Transverse colon (tissue), 4 donors: ENCODE measurements at regions not wholly inside any gene's neighbourhood (a gene's known extent, or its start where the extent isn't known, plus 50 kb on each side); places are given as distances from the start of the nearest gene placed in this dataset.

ENCODE experiments used
- DNase-seq: peaks from one replicate; pipeline ENCODE4 v3.0.0-alpha.2; 2019
- H3K27ac ChIP-seq, 4 donors: fragments of 200-600 bp; sonication (generic); 2 replicates each; pipeline ENCODE4 v1.5.1; 2016 to 2018; ENCODE audit warnings: inconsistent platforms in 4 of 4
- H3K27me3 ChIP-seq: fragments of 200-600 bp; sonication (generic); 2 replicates; pipeline ENCODE4 v1.5.1; 2017; ENCODE audit warnings: inconsistent platforms
- H3K36me3 ChIP-seq, 4 donors: fragments of 200-600 bp; sonication (generic); 2 replicates each; pipeline ENCODE4 v1.5.1; 2017 to 2019; ENCODE audit warnings: inconsistent platforms in 4 of 4
- H3K4me1 ChIP-seq, 4 donors: fragments of 200-600 bp; sonication (generic); 2 replicates each; pipeline ENCODE4 v1.5.1; 2017 to 2020; ENCODE audit warnings: inconsistent platforms in 4 of 4
- H3K4me3 ChIP-seq, 4 donors: fragments of 200-600 bp; sonication (generic); 1 replicate in 1 of 4; 2 replicates in 3 of 4; pipeline versions ENCODE4 v1.5.1 to v1.6.1; 2017 to 2019; ENCODE audit warnings: inconsistent platforms in 4 of 4
- H3K9me3 ChIP-seq, 2 donors: fragments of 200-600 bp; sonication (generic); 2 replicates each; pipeline ENCODE4 v1.5.1; 2017 to 2019; ENCODE audit warnings: inconsistent platforms in 2 of 2
- EP300 ChIP-seq: sonication (generic); formaldehyde crosslinking; IDR thresholded peaks from one replicate; pipeline ENCODE4 v1.6.1; 2017; ENCODE audit warnings: antibody characterized with exemption, low read depth
- POLR2A ChIP-seq: fragments of 450-650 bp; IDR thresholded peaks from one replicate; pipeline ENCODE4 v1.6.1; 2016; ENCODE audit warnings: antibody characterized with exemption, mild to moderate bottlenecking, moderate library complexity
- POLR2AphosphoS5 ChIP-seq, 3 donors: sonication (generic); formaldehyde crosslinking; IDR thresholded peaks; one replicate each; pipeline ENCODE4 v1.6.1; 2016; ENCODE audit warnings: antibody characterized with exemption in 3 of 3
- WGBS, 2 donors: methylation state at CpG; one replicate each; pipeline ENCODE4 v1.1.5; 2018; ENCODE audit warnings: low coverage in 1 of 2; 5-methylcytosine and 5-hydroxymethylcytosine counted together
- in situ Hi-C, 4 donors: fragments of 200-750 bp; cut with MboI; loops; one replicate each; pipeline versions ENCODE4 v1.15.0 to v1.15.1; 2017; ENCODE audit warnings: low sequenced_read_pairs in 3 of 4, low pct_ligation_motif_present in 1 of 4, low pct_unique_long_range_greater_than_20kb in 1 of 4
- intact Hi-C: fragments of 100-400 bp; cut with DNase I; formaldehyde crosslinking; loops from one replicate; pipeline ENCODE4 v1.15.1; 2023; ENCODE audit warnings: low total_unique reads
- TF ChIP-seq, protein P1 (sequence below), 5 experiments: fragments of 200-600 bp in 3 of 5; fragments of 450-650 bp in 2 of 5; sonication (generic) in 3 of 5; IDR thresholded peaks; 1 replicate in 2 of 5; 2 replicates in 3 of 5; pipeline ENCODE4 v1.5.1; 2016 to 2017; ENCODE audit warnings: antibody characterized with exemption in 5 of 5, inconsistent platforms in 3 of 5, mild to moderate bottlenecking in 2 of 5, moderate library complexity in 1 of 5

- intact Hi-C loops (no loop called here), in situ Hi-C loops (no loop called here)
- 29 to 53% methylated on average over 1 of the region's 1 CpG for WGBS, 2 donors
Measured at GRCh38 chr7:125406111-125406510, 476.5 kb upstream of the POT1 start.

DNA sequence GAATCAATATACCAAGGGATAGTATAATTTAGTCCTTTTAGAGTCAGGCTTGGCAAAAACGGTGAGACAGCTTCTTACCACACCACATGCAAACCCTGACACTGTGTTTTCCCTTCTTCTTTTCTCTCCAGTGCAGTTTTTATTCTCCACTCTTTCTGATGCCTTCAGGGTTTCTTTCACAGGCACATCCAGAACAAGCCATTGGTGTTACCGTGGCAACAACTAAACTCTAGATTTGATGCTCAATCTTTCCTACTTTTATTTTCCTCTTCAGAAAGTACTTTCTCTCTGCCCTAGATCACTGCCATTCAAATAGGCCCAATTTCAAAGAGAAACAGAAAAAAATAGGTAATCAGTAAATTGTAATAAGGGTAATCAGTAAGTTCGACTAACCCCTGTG is 469.8 kb upstream of the POT1 start:
- in situ Hi-C loops (no loop called here), intact Hi-C loops (no loop called here)
- no peaks in the 10 kb centered on the region for H3K9me3 ChIP-seq
- H3K27me3 ChIP-seq = no peaks in the 10 kb centered on the region
- TF ChIP-seq POLR2A = no peak
- no peak for TF ChIP-seq POLR2AphosphoS5 (IDR thresholded peaks at IDR 0.05)
- TF ChIP-seq EP300 = no peak
- TF ChIP-seq, protein P1, sequence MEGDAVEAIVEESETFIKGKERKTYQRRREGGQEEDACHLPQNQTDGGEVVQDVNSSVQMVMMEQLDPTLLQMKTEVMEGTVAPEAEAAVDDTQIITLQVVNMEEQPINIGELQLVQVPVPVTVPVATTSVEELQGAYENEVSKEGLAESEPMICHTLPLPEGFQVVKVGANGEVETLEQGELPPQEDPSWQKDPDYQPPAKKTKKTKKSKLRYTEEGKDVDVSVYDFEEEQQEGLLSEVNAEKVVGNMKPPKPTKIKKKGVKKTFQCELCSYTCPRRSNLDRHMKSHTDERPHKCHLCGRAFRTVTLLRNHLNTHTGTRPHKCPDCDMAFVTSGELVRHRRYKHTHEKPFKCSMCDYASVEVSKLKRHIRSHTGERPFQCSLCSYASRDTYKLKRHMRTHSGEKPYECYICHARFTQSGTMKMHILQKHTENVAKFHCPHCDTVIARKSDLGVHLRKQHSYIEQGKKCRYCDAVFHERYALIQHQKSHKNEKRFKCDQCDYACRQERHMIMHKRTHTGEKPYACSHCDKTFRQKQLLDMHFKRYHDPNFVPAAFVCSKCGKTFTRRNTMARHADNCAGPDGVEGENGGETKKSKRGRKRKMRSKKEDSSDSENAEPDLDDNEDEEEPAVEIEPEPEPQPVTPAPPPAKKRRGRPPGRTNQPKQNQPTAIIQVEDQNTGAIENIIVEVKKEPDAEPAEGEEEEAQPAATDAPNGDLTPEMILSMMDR (IDR thresholded peaks at IDR 0.05) = no peak
- H3K4me1 ChIP-seq = no peaks in the 10 kb centered on the region
- no peak overlapping the region for H3K27ac ChIP-seq
- no peaks in the 10 kb centered on the region for H3K36me3 ChIP-seq
- 79 to 81% methylated on average over 3 of the region's 3 CpGs for WGBS, 2 donors
- no peak overlapping the region for H3K4me3 ChIP-seq
- no peak for DNase-seq

More at GRCh38 chr7:125406111-125406510, 476.5 kb upstream of the POT1 start:
- H3K36me3 ChIP-seq = no peaks in the 10 kb centered on the region
- no peaks in the 10 kb centered on the region for H3K4me1 ChIP-seq
- H3K4me3 ChIP-seq = no peak overlapping the region
- no peak overlapping the region for H3K27ac ChIP-seq
- no peaks in the 10 kb centered on the region for H3K27me3 ChIP-seq
- H3K9me3 ChIP-seq = no peaks in the 10 kb centered on the region
- DNase-seq = no peak
- TF ChIP-seq EP300 (no peak), POLR2AphosphoS5 (IDR thresholded peaks at IDR 0.05) (no peak), POLR2A (no peak)
- TF ChIP-seq, protein P1 (IDR thresholded peaks at IDR 0.05) = no peak

DNA sequence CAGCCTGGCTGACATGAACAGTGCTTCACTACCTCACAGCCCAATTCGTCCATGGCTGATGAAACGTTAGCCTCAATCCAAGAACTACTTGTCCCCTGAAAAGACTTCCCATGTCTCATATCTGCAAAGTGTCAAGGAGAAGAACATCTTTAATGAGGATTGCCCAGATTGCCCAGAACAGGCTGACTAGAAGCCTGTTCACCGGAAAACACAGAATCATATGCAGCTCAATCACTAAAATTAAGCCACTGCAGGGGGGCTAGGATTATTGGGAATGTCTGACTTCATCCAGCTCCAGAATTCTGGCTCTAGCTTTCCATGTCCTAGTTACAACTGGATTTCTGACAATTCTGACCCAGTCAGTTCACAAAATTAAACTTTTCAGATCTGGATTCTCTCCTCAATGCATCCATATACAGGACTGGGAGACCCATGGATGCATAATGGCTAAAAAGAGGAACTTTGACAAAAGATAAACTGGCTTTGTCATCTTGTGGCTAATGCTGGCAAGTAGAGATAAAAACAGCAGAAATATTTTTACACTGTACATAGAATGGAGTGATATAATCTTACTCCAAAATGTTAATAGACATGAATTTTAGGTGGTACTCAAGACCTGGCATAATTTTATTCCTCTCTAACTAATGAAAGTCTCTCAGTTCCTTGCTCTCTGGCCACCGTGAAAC is 467.0 kb upstream of the POT1 start:
- H3K4me1 ChIP-seq = no peaks in the 10 kb centered on the region
- in situ Hi-C loops (no loop called here), intact Hi-C loops (no loop called here)
- no peaks in the 10 kb centered on the region for H3K9me3 ChIP-seq
- TF ChIP-seq POLR2A = no peak
- no peak for TF ChIP-seq POLR2AphosphoS5 (IDR thresholded peaks at IDR 0.05)
- TF ChIP-seq, protein P1 (IDR thresholded peaks at IDR 0.05) = no peak
- no peak for TF ChIP-seq EP300
- H3K36me3 ChIP-seq = no peaks in the 10 kb centered on the region
- 36 to 48% methylated on average over 3 to 4 of the region's 4 CpGs for WGBS, 2 donors
- no peak for DNase-seq
- no peaks in the 10 kb centered on the region for H3K27me3 ChIP-seq
- H3K4me3 ChIP-seq = no peak overlapping the region
- H3K27ac ChIP-seq = no peak overlapping the region

- H3K27ac ChIP-seq = no peak overlapping the region
- no peaks in the 10 kb centered on the region for H3K36me3 ChIP-seq
- intact Hi-C loops (no loop called here), in situ Hi-C loops (no loop called here)
- no peaks in the 10 kb centered on the region for H3K27me3 ChIP-seq
- no peaks in the 10 kb centered on the region for H3K9me3 ChIP-seq
- no peaks in the 10 kb centered on the region for H3K4me1 ChIP-seq
- 41 to 46% methylated on average over 3 of the region's 3 CpGs for WGBS, 2 donors
- no peak overlapping the region for H3K4me3 ChIP-seq
- TF ChIP-seq EP300 = no peak
- DNase-seq = no peak
Measured at GRCh38 chr7:125391921-125392320, 462.3 kb upstream of the POT1 start.

DNA sequence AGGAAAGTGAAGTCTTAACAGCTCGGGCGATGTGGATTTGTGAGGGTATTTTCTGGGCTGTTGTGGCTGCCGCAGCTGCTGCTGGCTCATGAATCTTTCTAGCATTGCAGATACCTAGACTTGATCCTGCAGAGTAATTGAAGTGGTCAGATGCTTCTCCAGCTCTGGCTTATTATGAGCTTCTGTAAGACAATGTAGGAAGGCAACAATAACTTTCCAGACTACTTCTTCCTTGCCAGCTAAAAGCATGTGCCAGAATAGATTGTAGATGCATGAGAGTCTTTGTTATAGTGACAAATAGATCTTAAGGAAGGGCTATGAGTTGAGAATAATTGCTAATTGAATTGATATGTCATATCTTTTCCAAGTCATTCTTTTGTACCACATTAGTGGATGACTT is 461.4 kb upstream of the POT1 start:
- TF ChIP-seq POLR2AphosphoS5 (IDR thresholded peaks at IDR 0.05) (no peak), POLR2A (no peak), EP300 (no peak)
- TF ChIP-seq, protein P1 (IDR thresholded peaks at IDR 0.05) = no peak
- H3K4me3 ChIP-seq = no peak overlapping the region
- in situ Hi-C loops (no loop called here), intact Hi-C loops (no loop called here)
- no peaks in the 10 kb centered on the region for H3K9me3 ChIP-seq
- WGBS, 2 donors = 60 to 67% methylated on average over 2 to 3 of the region's 3 CpGs
- H3K27me3 ChIP-seq = no peaks in the 10 kb centered on the region
- H3K4me1 ChIP-seq = no peaks in the 10 kb centered on the region
- H3K36me3 ChIP-seq = no peaks in the 10 kb centered on the region
- DNase-seq = no peak
- no peak overlapping the region for H3K27ac ChIP-seq
